Panc1 (cell line): ENCODE measurements at regions not wholly inside any gene's neighbourhood (a gene's known extent, or its start where the extent isn't known, plus 50 kb on each side); places are given as distances from the start of the nearest gene placed in this dataset.

Experiments
- ATAC-seq: fragments of 200-7000 bp; cut with Tn5 transposase; 2 replicates; pipeline ENCODE4 v1.9.1; 2020; ENCODE audit warnings: mild to moderate bottlenecking, moderate library complexity
- BruUV-seq: library from RNA; stranded (reverse); fragments of 400-500 nt; replicated peaks from 2 replicates; lab custom pipeline; 2021; lab: Mats Ljungman, UMichigan
- CTCF ChIA-PET: fragments of 300-600 bp; sonication (Branson Sonifier 250); formaldehyde crosslinking; loops from one replicate; lab custom pipeline; 2022; ENCODE audit warnings: antibody characterized with exemption; lab: Charles Lee
- POLR2A ChIA-PET: fragments of 300-600 bp; sonication (Branson Sonifier 250); formaldehyde crosslinking; loops from one replicate; lab custom pipeline; 2022; ENCODE audit warnings: antibody characterized with exemption; lab: Charles Lee
- DNase-seq: peaks from one replicate; pipeline ENCODE4 v3.0.0-alpha.2; 2010; ENCODE audit warnings: low read depth, low spot score
- H3K27ac ChIP-seq: 2 replicates; pipeline ENCODE4 v1.5.1; 2011; ENCODE audit warnings: mild to moderate bottlenecking, low read length, inconsistent platforms
- H3K27me3 ChIP-seq: fragments of 200-500 bp; sonication (Bioruptor generic); 2 replicates; pipeline ENCODE4 v1.6.0; 2014; ENCODE audit warnings: low read length, inconsistent platforms; ENCODE audit not compliant: control insufficient read depth, insufficient read depth
- H3K36me3 ChIP-seq: fragments of 200-500 bp; sonication (Bioruptor generic); 2 replicates; pipeline ENCODE4 v1.5.1; 2014; ENCODE audit warnings: inconsistent platforms, mild to moderate bottlenecking, low read length, moderate library complexity; ENCODE audit not compliant: control insufficient read depth, insufficient read depth
- H3K4me1 ChIP-seq: 2 replicates; pipeline ENCODE4 v1.5.1; 2011; ENCODE audit warnings: inconsistent platforms, mild to moderate bottlenecking, low read length, moderate library complexity; ENCODE audit not compliant: control insufficient read depth, insufficient read depth
- H3K4me3 ChIP-seq, 2 experiments: 2 replicates each; pipeline ENCODE4 v1.5.1; 2011 to 2012; ENCODE audit warnings: low read depth in 2 of 2, low read length in 2 of 2, mild to moderate bottlenecking in 2 of 2, inconsistent platforms in 1 of 2, moderate library complexity in 1 of 2
- H3K9me3 ChIP-seq: fragments of 200-500 bp; sonication (Bioruptor generic); 2 replicates; pipeline ENCODE4 v1.5.1; 2014; ENCODE audit warnings: low read depth, mild to moderate bottlenecking, inconsistent platforms, low read length, moderate library complexity; ENCODE audit not compliant: control insufficient read depth, insufficient read depth
- CTCF ChIP-seq: fragments of 450-650 bp; IDR thresholded peaks from 2 replicates; pipeline ENCODE4 v1.5.1; 2017; ENCODE audit warnings: mild to moderate bottlenecking
- POLR2AphosphoS5 ChIP-seq: IDR thresholded peaks from 2 replicates; pipeline ENCODE4 v1.6.1; 2012; ENCODE audit warnings: mild to moderate bottlenecking, low read depth, low read length, moderate library complexity
- REST ChIP-seq, 2 experiments: IDR thresholded peaks; 2 replicates each; pipeline ENCODE4 v1.6.1; 2011 to 2012; ENCODE audit warnings: low read depth in 2 of 2, control low read depth in 1 of 2, low read length in 1 of 2, mild to moderate bottlenecking in 1 of 2, moderate library complexity in 1 of 2; ENCODE audit not compliant: insufficient read depth in 1 of 2
- SIN3A ChIP-seq: IDR thresholded peaks from 2 replicates; pipeline ENCODE4 v1.6.1; 2012; ENCODE audit warnings: low read depth, mild to moderate bottlenecking, low read length, moderate library complexity, borderline replicate concordance; ENCODE audit not compliant: insufficient read depth
- TCF7L2 ChIP-seq: IDR thresholded peaks from 2 replicates; pipeline ENCODE4 v1.6.1; 2011; ENCODE audit warnings: mild to moderate bottlenecking, low read depth, low read length, inconsistent platforms
- in situ Hi-C: cut with HindIII; loops from 2 replicates; pipeline ENCODE4 v1.10.0; 2016; ENCODE audit warnings: low sequenced_read_pairs, low pct_unique_long_range_greater_than_20kb
- intact Hi-C: fragments of 100-400 bp; cut with micrococcal nuclease; formaldehyde crosslinking; loops from one replicate; pipeline ENCODE4 v1.10.0; 2022; ENCODE audit not compliant: unreplicated experiment

- ChIA-PET CTCF (no interaction called here), POLR2A (no interaction called here)
- H3K36me3 ChIP-seq: no peaks in the 10 kb centered on the region
- no peaks in the 10 kb centered on the region; the same call in 1 of the 2 replicates for H3K4me1 ChIP-seq
- no peaks in the 10 kb centered on the region for H3K27me3 ChIP-seq
- intact Hi-C loops (no loop called here), in situ Hi-C loops (no loop called here)
- H3K9me3 ChIP-seq: peaks cover 3% of the 10 kb centered on the region; the same call in 1 of the 2 replicates
- DNase-seq (no peak), ATAC-seq (no peak)
- H3K27ac ChIP-seq: peak overlapping the region; percentile 6; the same call in 1 of the 2 replicates
- TF ChIP-seq CTCF: no peak
- TF ChIP-seq POLR2AphosphoS5: no peak
- TF ChIP-seq TCF7L2: no peak
- BruUV-seq: no TSS peak
- no peak overlapping the region for H3K4me3 ChIP-seq
Measured at GRCh38 chr2:181817509-181817908, 74.0 kb upstream of the ITPRID2 start.

GRCh38 chr2:181818058-181818680, 73.4 kb upstream of the ITPRID2 start:
- intact Hi-C loops (no loop called here), in situ Hi-C loops (no loop called here)
- Histone ChIP-seq H3K27me3 (no peaks in the 10 kb centered on the region), H3K4me3 (no peak overlapping the region), H3K9me3 (peaks cover 2% of the 10 kb centered on the region; the same call in 1 of the 2 replicates), H3K27ac (peak overlapping the region; percentile 6; the same call in 1 of the 2 replicates), H3K4me1 (no peaks in the 10 kb centered on the region; the same call in 1 of the 2 replicates), H3K36me3 (no peaks in the 10 kb centered on the region)
- no peak for TF ChIP-seq SIN3A
- TF ChIP-seq TCF7L2: no peak
- TF ChIP-seq REST (IDR thresholded peaks at IDR 0.05; ENCODE audit: insufficient read depth in 1 of 2, low read depth in 2 of 2, low read length in 1 of 2): no peak
- TF ChIP-seq POLR2AphosphoS5: no peak
- no peak for TF ChIP-seq CTCF
- ATAC-seq: no peak
- DNase-seq: no peak
- no TSS peak for BruUV-seq
- CTCF ChIA-PET: no interaction called here
- POLR2A ChIA-PET: no interaction called here
